ENCODE measurements at regions not wholly inside any gene's neighbourhood (a gene's known extent, or its start where the extent isn't known, plus 50 kb on each side); places are given as distances from the start of the nearest gene placed in this dataset.

GRCh38 chr1:5564578-5565257 lies 427.5 kb downstream of the NPHP4 start:
- DNase-seq (ENCODE audit: low spot score) (no peak), ATAC-seq (no peak)
- ChIA-PET POLR2A (no interaction called here), CTCF (no interaction called here)
- Mint-ChIP-seq H3K9me3 (peaks cover 75% of the 10 kb centered on the region), H3K27me3 (ENCODE audit: low read depth) (peaks cover 8% of the 10 kb centered on the region), H3K4me3 (no peak overlapping the region), H3K36me3 (peaks cover 52% of the 10 kb centered on the region), H3K4me1 (no peaks in the 10 kb centered on the region), H3K27ac (no peak overlapping the region)
- TF ChIP-seq KAT7 (CRISPR knock-in tag; IDR thresholded peaks at IDR 0.05; ENCODE audit: borderline replicate concordance) = no peak
- TF ChIP-seq NR3C1 (CRISPR knock-in tag; conservative IDR thresholded peaks at IDR 0.05; ENCODE audit: low read depth) = no peak
- TF ChIP-seq, protein P1, sequence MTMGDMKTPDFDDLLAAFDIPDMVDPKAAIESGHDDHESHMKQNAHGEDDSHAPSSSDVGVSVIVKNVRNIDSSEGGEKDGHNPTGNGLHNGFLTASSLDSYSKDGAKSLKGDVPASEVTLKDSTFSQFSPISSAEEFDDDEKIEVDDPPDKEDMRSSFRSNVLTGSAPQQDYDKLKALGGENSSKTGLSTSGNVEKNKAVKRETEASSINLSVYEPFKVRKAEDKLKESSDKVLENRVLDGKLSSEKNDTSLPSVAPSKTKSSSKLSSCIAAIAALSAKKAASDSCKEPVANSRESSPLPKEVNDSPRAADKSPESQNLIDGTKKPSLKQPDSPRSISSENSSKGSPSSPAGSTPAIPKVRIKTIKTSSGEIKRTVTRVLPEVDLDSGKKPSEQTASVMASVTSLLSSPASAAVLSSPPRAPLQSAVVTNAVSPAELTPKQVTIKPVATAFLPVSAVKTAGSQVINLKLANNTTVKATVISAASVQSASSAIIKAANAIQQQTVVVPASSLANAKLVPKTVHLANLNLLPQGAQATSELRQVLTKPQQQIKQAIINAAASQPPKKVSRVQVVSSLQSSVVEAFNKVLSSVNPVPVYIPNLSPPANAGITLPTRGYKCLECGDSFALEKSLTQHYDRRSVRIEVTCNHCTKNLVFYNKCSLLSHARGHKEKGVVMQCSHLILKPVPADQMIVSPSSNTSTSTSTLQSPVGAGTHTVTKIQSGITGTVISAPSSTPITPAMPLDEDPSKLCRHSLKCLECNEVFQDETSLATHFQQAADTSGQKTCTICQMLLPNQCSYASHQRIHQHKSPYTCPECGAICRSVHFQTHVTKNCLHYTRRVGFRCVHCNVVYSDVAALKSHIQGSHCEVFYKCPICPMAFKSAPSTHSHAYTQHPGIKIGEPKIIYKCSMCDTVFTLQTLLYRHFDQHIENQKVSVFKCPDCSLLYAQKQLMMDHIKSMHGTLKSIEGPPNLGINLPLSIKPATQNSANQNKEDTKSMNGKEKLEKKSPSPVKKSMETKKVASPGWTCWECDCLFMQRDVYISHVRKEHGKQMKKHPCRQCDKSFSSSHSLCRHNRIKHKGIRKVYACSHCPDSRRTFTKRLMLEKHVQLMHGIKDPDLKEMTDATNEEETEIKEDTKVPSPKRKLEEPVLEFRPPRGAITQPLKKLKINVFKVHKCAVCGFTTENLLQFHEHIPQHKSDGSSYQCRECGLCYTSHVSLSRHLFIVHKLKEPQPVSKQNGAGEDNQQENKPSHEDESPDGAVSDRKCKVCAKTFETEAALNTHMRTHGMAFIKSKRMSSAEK (CRISPR knock-in tag; IDR thresholded peaks at IDR 0.05; ENCODE audit: borderline replicate concordance) = no peak
- TF ChIP-seq RORB (CRISPR knock-in tag; IDR thresholded peaks at IDR 0.05) = no peak
- no peak for TF ChIP-seq CREM (CRISPR knock-in tag; IDR thresholded peaks at IDR 0.05)
- no peak for TF ChIP-seq PRDM15 (CRISPR knock-in tag; IDR thresholded peaks at IDR 0.05)
- TF ChIP-seq ZBTB21 (CRISPR knock-in tag; IDR thresholded peaks at IDR 0.05; ENCODE audit: borderline replicate concordance) = no peak
- no peak for TF ChIP-seq ZNF121 (CRISPR knock-in tag; IDR thresholded peaks at IDR 0.05)
- TF ChIP-seq, protein P2, sequence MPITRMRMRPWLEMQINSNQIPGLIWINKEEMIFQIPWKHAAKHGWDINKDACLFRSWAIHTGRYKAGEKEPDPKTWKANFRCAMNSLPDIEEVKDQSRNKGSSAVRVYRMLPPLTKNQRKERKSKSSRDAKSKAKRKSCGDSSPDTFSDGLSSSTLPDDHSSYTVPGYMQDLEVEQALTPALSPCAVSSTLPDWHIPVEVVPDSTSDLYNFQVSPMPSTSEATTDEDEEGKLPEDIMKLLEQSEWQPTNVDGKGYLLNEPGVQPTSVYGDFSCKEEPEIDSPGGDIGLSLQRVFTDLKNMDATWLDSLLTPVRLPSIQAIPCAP (CRISPR knock-in tag; IDR thresholded peaks at IDR 0.05) = no peak
- no peak for TF ChIP-seq TEAD4 (CRISPR knock-in tag; IDR thresholded peaks at IDR 0.05)
- no peak for TF ChIP-seq JUN (CRISPR knock-in tag; IDR thresholded peaks at IDR 0.05)
- TF ChIP-seq NFATC4 (CRISPR knock-in tag; IDR thresholded peaks at IDR 0.05) = no peak
- no peak for TF ChIP-seq ZNF317 (CRISPR knock-in tag; IDR thresholded peaks at IDR 0.05; ENCODE audit: borderline replicate concordance, low read depth)
- TF ChIP-seq NR1H2 (CRISPR knock-in tag; IDR thresholded peaks at IDR 0.05) = no peak
- no peak for TF ChIP-seq FOXP1 (CRISPR knock-in tag; IDR thresholded peaks at IDR 0.05; ENCODE audit: borderline replicate concordance)
- no peak for TF ChIP-seq ZNF232 (CRISPR knock-in tag; IDR thresholded peaks at IDR 0.05)

DNA sequence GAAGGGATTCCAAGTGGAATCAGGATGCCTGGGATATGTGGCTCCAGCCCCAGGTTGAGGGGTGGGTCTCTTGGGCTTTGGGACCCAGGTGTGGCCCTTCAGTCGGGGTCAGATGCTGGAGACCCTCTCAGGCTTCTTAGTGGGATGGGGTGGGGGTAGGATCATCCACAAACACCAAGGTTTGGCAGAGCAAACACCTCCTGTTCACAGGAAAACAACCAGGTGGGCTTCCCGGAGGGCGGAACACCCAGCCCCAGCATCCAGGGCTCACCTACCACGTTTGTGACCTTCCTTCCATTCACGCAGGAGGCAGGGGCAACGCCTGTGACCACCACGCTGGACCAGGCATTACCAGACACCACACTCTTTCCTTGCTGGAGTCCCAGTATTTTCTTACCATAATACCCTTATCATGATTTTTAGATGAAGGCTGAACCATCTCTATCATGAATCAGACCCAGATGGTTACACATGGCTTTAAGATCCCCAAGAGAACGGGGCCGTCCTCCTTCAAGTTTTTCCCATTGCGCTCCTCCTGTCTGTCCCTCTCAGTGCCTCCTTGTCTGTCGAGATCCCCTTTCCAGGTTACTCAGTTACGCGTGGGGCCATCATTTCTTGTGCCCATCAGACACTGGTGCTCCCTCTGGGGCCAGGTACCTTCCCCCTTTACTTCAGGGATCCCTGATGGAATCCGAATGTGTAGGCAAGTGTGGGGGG lies 428.2 kb downstream of the NPHP4 start:
- Mint-ChIP-seq H3K27ac (no peak overlapping the region), H3K9me3 (peaks cover 72% of the 10 kb centered on the region), H3K4me1 (no peaks in the 10 kb centered on the region), H3K4me3 (no peak overlapping the region), H3K36me3 (peaks cover 49% of the 10 kb centered on the region), H3K27me3 (ENCODE audit: low read depth) (peaks cover 8% of the 10 kb centered on the region)
- CTCF ChIA-PET = no interaction called here
- no peak for DNase-seq (ENCODE audit: low spot score)
- no peak for ATAC-seq
- TF ChIP-seq E2F5 (CRISPR knock-in tag; IDR thresholded peaks at IDR 0.05) = no peak
- TF ChIP-seq TEAD4 (CRISPR knock-in tag; IDR thresholded peaks at IDR 0.05) = no peak
- TF ChIP-seq GABPB1 (CRISPR knock-in tag; IDR thresholded peaks at IDR 0.05) = no peak
- POLR2A ChIA-PET = no interaction called here

Measured in WTC11 (cell line).